HG03045 (cell line): ENCODE measurements at regions not wholly inside any gene's neighbourhood (a gene's known extent, or its start where the extent isn't known, plus 50 kb on each side); places are given as distances from the start of the nearest gene placed in this dataset.
"Not testable (repeated sequence)": the region's sequence is repeated elsewhere in the genome, so short reads cannot be mapped to it uniquely, and the experiment has no call there.

Experiments used
- ATAC-seq: cut with Tn5 transposase; IDR thresholded peaks from one replicate; pipeline ENCODE4 v1.9.1; 2021; ENCODE audit warnings: mild to moderate bottlenecking, moderate library complexity; ENCODE audit not compliant: unreplicated experiment

DNA sequence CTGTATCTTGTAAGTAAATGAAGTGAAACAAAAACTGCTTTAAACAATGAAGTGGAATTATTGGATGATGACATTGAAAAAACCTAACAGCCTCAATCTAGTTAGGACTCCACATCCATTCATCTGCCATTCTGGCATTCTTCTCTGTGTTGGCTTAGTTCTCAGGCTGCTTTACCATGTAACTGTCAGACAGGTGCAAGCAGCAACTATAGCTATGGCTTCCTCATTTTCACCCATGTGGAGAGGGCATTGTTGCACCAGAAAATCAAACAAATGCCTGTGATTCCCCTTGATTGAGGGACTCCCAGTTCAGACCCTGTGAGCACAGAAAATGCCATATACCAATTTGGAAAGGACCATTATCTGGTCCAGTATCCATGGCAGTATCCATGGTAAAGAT, 129.5 kb upstream of the NYAP2 start:
- ATAC-seq: no peak

DNA sequence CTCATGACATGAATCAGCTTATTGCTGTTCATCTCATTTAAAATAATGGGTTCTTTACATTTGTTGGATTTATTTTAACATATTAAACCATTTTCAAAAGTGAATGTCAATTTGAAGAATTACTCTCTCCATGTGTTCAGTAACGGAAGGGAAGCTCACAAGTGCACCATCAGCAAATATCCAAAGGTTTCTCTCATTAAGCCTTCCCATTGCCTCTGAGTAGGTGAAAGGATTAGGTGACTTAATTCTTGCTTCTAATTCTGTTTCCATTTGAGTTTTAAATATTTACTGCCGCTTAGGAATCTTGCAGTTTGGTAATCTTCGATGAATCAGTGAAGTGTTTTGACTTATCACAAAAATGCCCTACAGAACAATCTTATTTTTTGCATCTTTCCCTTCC, 145.1 kb upstream of the NYAP2 start:
- no peak for ATAC-seq

DNA sequence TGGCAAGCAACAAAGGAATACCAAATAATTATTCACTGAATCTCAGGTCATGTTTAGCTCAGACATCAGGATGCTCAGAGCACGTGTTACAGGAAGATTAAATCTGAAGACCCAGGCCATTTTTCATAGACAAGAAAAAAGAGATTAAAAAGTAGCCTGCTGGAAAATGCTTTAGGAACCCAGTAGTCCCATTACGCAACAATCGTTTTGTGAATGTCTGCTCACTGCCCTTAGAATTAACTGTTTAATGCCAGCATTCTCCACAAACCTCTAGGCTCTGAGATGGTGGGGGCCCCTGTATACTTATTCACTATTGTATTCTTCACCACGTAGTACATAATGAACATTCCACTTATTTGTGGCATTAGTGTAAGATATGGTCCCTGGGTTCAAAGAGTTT, 154.6 kb upstream of the NYAP2 start:
- no peak for ATAC-seq

- ATAC-seq: no peak
Observed at GRCh38 chr2:225236769-225237323, 162.7 kb upstream of the NYAP2 start.

GRCh38 chr2:225233234-225233633, 166.3 kb upstream of the NYAP2 start:
- no peak for ATAC-seq

DNA sequence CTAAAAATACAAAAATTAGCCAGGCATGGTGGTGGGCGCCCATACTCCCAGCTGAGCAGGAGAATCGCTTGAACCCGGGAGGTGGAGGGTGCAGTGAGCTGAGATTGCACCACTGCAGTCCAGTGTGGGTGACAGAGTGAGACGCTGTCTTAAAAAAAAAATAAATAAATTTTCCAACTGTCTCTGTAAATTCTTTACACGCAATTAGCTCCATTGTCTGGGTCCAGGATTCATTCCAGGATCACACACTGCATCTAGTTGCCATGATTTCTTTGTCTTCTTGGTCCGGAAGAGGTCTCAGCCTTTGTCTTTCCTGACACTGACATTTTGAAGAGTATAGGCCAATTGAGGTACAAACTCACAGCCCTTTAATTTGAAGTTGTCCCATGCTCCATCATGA, 167.6 kb upstream of the NYAP2 start:
- no peak for ATAC-seq

DNA sequence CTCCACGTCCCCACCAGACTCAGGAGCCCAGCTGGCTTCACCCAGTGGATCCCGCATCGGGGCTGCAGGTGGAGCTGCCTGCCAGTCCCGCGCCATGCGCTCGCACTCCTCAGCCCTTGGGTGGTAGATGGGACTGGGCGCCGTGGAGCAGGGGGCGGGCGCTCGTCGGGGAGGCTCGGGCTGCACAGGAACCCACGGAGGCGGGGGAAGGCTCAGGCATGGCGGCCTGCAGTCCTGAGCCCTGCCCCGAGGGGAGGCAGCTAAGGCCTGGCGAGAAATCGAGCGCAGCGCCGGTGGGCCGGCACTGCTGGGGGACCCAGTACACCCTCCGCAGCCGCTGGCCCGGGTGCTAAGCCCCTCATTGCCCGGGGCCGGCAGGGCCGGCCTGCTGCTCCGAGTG, 170.2 kb upstream of the NYAP2 start:
- not testable (repeated sequence) for ATAC-seq

DNA sequence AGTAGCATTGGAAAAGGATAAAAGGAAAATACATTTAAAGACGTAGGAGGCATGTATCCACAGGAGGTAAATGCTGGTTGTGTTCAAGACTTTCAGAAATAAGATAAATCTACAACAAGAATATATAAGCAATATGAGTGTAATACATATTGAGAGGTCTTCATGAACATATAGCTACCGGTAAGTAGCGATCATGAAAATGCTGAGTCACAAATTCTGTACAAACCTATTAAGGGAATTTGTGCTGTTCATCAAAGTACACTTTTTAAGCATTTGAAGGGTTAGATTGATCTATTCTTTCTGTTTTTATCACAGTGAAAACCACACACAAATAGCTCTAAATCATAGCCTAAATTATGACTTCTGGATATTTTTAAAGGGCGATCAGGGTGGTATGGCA, 173.1 kb upstream of the NYAP2 start:
- ATAC-seq: no peak

- ATAC-seq: no peak
Observed at GRCh38 chr2:225223301-225223700, 176.2 kb upstream of the NYAP2 start.

- no peak for ATAC-seq
Observed at GRCh38 chr2:225207471-225207870, 165.2 kb upstream of the DOCK10 start.

DNA sequence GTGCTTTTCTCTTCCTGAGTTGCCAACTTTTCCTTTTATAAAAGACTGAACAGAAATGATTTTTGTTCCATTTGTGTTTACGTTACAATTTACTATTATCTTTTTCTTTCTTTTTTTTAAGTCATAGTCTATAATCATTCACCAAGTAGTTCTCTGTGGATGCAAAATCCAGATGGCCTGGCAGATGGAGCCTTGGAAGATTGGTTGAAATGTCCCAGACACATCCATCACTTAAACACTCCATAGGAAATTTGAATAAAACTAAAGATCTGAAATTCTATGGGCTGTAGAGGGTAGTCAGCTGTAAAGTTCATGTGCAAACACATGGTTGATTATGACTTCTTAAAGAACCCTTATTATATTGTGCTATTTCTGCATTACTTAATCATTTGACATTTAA, 164.8 kb upstream of the DOCK10 start:
- ATAC-seq: no peak

- no peak for ATAC-seq
Observed at GRCh38 chr2:225196579-225196978, 154.3 kb upstream of the DOCK10 start.

GRCh38 chr2:225192869-225193268, 150.6 kb upstream of the DOCK10 start:
- no peak for ATAC-seq

DNA sequence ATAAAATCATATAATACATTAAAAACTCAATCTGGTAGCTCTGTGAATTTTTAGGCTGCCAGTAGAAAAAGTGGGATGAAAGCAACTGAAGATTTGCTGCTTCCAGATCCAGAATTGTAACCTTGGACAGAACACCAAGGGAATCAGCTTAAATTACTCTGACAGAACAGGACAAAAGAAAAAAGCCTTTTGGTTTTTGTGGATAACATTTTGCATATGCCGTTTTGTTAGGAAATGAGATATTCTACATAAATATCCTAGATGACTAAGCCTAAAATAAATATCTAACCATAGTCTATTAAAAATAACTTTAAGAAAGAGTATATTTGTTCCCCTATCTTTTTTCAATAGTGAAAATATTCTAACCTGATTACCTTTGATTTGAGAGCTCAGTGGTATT, 148.7 kb upstream of the DOCK10 start:
- ATAC-seq: no peak

DNA sequence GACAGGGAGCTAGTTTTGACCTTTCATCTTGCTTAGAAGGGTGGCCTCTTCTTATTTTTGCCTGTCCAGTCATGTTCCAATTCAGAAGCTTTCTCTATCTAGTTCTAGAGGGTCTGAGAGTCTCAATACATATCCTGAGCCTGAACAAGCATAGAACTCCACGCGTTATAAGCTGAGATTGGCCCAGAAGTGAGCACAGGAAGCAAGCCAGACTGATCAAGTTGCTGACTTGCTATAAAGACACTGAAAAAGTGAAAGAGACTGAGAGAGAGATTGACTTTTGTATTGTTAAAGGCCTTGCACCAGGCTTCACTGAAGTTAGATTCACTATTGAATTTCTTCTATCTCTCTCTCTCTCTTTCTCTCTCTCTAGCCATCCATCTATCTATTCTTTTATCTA, 142.7 kb upstream of the DOCK10 start:
- ATAC-seq: no peak

- no peak for ATAC-seq
Observed at GRCh38 chr2:225182126-225182525, 139.9 kb upstream of the DOCK10 start.

- no peak for ATAC-seq
Observed at GRCh38 chr2:225177098-225177497, 134.8 kb upstream of the DOCK10 start.

DNA sequence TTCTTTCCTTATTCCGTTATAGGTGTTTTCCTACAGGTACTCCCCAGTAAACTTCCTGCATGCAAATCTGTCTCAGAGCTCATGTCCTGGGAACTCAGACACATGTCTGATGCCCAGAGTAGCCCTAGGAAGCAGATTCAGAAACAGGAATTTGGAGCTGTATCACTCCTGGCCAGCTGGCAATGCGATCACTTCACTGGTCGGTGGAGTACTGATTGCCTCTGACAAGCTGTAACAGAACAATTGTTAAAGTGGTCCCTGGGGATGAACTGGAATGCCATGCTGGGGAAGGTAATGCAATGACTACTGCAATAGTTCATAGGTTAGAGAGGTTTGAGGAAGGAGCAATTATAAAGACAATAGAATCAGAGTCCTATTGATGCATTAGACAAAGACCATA, 131.6 kb upstream of the DOCK10 start:
- no peak for ATAC-seq

DNA sequence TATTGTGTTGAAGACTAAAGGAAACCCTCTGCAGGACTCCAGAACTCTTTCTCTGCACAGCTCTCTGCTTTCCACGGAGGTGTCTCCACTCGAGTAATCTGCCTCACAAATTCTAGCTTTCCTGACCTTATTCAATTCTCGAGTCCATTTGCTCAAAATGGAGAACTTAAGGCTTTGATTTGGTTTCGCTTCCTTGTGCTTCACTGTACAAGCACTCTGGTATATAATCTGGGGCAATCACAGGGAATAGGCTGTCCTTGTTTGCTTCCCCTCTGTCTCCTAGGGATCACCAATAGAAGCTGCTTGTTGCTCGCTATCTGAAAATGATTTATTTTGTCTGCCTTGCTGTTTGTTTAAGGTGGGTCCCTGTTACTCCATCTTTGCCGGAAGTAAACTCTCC, 129.1 kb upstream of the DOCK10 start:
- ATAC-seq: no peak

DNA sequence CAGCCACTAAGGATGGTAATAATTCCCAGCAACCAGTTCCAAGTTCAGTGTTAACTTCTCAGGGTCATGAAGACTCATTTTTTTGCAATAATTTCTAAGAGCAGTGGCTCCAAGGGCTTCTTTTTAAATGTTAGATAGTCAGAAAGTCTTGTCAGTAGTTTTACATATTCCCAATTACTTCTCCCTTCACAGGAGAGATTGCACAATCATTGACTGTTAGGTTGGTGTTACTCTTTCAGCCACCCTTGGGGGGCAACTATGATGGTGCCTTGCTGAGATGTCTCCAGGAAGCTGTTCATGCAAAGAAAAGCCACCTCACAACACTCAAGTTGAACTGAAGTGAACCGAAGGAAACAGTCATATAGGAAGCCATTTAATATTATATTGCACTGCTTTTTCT, 127.9 kb upstream of the DOCK10 start:
- no peak for ATAC-seq

- ATAC-seq: no peak
Observed at GRCh38 chr2:225169396-225169795, 127.1 kb upstream of the DOCK10 start.

GRCh38 chr2:225165052-225165451, 122.8 kb upstream of the DOCK10 start:
- no peak for ATAC-seq

DNA sequence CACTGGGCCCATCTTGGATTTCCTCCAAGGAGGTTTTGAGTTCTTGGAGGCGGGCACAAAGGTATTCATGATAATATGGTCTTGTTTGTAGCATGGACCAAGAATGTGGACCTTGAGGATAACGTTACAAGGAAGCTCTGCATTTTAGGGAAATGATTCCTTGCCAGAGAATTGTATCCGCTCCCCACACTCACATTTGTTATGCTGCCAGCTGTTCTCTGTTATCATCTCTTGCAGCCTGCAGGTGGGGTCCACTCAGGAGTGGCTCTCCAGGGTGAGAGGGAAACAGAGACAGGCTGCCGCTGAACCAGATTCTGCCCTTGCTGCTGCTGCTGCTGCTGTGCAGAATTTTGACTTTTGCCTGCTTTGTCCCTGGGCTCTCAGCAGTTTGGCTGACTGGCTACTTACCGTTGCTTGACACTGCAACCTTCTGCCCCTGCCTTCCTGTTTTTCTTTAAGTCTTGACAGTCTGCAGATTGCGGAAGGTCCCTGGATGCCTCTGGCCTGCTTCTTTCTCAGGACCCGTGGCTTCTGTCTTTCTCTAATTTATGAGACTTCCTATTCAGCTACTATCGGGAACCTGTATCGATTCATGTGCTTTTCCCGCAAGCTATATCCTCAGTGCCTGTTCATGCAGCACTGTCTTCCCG, 122.3 kb upstream of the DOCK10 start:
- ATAC-seq: no peak
